H9 (cell line): ENCODE measurements at regions not wholly inside any gene's neighbourhood (a gene's known extent, or its start where the extent isn't known, plus 50 kb on each side); places are given as distances from the start of the nearest gene placed in this dataset.

ENCODE experiments used
- DNase-seq: peaks from one replicate; pipeline ENCODE4 v3.0.0-alpha.2; 2017
- H2AFZ ChIP-seq: one replicate; pipeline ENCODE4 v1.6.1; 2013; ENCODE audit warnings: mild to moderate bottlenecking, low read length, control low read depth, moderate library complexity
- H2AK5ac ChIP-seq: 2 replicates; pipeline ENCODE4 v1.6.1; 2013; ENCODE audit warnings: low read length, control low read depth, mixed read lengths; ENCODE audit not compliant: insufficient read length
- H2BK120ac ChIP-seq: one replicate; pipeline ENCODE4 v1.6.1; 2013; ENCODE audit warnings: low read depth, mild to moderate bottlenecking, low read length, control low read depth, inconsistent platforms; ENCODE audit not compliant: poor library complexity, severe bottlenecking
- H2BK12ac ChIP-seq: 2 replicates; pipeline ENCODE4 v1.6.1; 2013; ENCODE audit warnings: low read length, control low read depth, mixed read lengths, low read depth; ENCODE audit not compliant: insufficient read length
- H2BK15ac ChIP-seq: 2 replicates; pipeline ENCODE4 v1.6.1; 2013; ENCODE audit warnings: low read depth, low read length, control low read depth
- H2BK20ac ChIP-seq: one replicate; pipeline ENCODE4 v1.6.1; 2013; ENCODE audit warnings: low read depth, mild to moderate bottlenecking, low read length, control low read depth, inconsistent platforms; ENCODE audit not compliant: poor library complexity, severe bottlenecking
- H2BK5ac ChIP-seq: 2 replicates; pipeline ENCODE4 v1.6.1; 2013; ENCODE audit warnings: low read length, control low read depth, mixed read lengths; ENCODE audit not compliant: insufficient read length
- H3K14ac ChIP-seq: 2 replicates; pipeline ENCODE4 v1.6.1; 2013; ENCODE audit warnings: low read length, control low read depth; ENCODE audit not compliant: insufficient read depth
- H3K18ac ChIP-seq: 2 replicates; pipeline ENCODE4 v1.6.1; 2013; ENCODE audit warnings: low read depth, mild to moderate bottlenecking, mixed read lengths, low read length, control low read depth; ENCODE audit not compliant: insufficient read length
- H3K23ac ChIP-seq: 2 replicates; pipeline ENCODE4 v1.6.1; 2013; ENCODE audit warnings: low read length, control low read depth, mixed read lengths, low read depth; ENCODE audit not compliant: insufficient read length
- H3K23me2 ChIP-seq: 2 replicates; pipeline ENCODE4 v1.6.1; 2013; ENCODE audit warnings: low read depth, mild to moderate bottlenecking, mixed read lengths, low read length, control low read depth; ENCODE audit not compliant: insufficient read length, poor library complexity, severe bottlenecking
- H3K27ac ChIP-seq: 2 replicates; pipeline ENCODE4 v1.5.1; 2013; ENCODE audit warnings: low read length, control low read depth, mixed read lengths, low read depth; ENCODE audit not compliant: insufficient read length
- H3K27me3 ChIP-seq: 2 replicates; pipeline ENCODE4 v1.6.1; 2013; ENCODE audit warnings: low read length, control low read depth, inconsistent platforms; ENCODE audit not compliant: insufficient read depth
- H3K4ac ChIP-seq: 2 replicates; pipeline ENCODE4 v1.6.1; 2013; ENCODE audit warnings: low read depth, mild to moderate bottlenecking, control low read depth, inconsistent platforms, low read length, moderate library complexity
- H3K4me1 ChIP-seq: 2 replicates; pipeline ENCODE4 v1.6.1; 2013; ENCODE audit warnings: low read length, control low read depth, inconsistent platforms; ENCODE audit not compliant: insufficient read depth
- H3K4me2 ChIP-seq: 2 replicates; pipeline ENCODE4 v1.6.1; 2013; ENCODE audit warnings: low read length, control low read depth, mixed read lengths; ENCODE audit not compliant: insufficient read length, insufficient read depth
- H3K56ac ChIP-seq: 2 replicates; pipeline ENCODE4 v1.6.1; 2013; ENCODE audit warnings: low read depth, mild to moderate bottlenecking, mixed read lengths, low read length, control low read depth; ENCODE audit not compliant: insufficient read length
- H3K79me1 ChIP-seq: 2 replicates; pipeline ENCODE4 v1.6.1; 2013; ENCODE audit warnings: low read depth, mild to moderate bottlenecking, moderate library complexity, low read length, control low read depth, inconsistent platforms; ENCODE audit not compliant: insufficient read depth, poor library complexity, severe bottlenecking
- H3K79me2 ChIP-seq: 2 replicates; pipeline ENCODE4 v1.6.1; 2013; ENCODE audit warnings: low read length, control low read depth, inconsistent platforms; ENCODE audit not compliant: insufficient read depth
- H3K9ac ChIP-seq: 2 replicates; pipeline ENCODE4 v1.6.1; 2013; ENCODE audit warnings: low read length, control low read depth, mixed read lengths; ENCODE audit not compliant: insufficient read length; ENCODE audit errors: extremely low read depth
- H3K9me3 ChIP-seq: one replicate; pipeline ENCODE4 v1.6.1; 2013; ENCODE audit warnings: low read depth, low read length, inconsistent platforms; ENCODE audit not compliant: control insufficient read depth
- H3T11ph ChIP-seq: one replicate; pipeline ENCODE4 v1.6.1; 2013; ENCODE audit warnings: mild to moderate bottlenecking, low read length, control low read depth, inconsistent platforms
- H4K20me1 ChIP-seq: one replicate; pipeline ENCODE4 v1.6.1; 2013; ENCODE audit not compliant: control insufficient read depth, insufficient read length, insufficient read depth
- H4K5ac ChIP-seq: 2 replicates; pipeline ENCODE4 v1.6.1; 2013; ENCODE audit warnings: low read depth, mild to moderate bottlenecking, mixed read lengths, low read length, control low read depth; ENCODE audit not compliant: insufficient read length
- H4K8ac ChIP-seq: replicated peaks from 2 replicates; pipeline ENCODE4 v1.6.1; 2013; ENCODE audit warnings: low read length, control low read depth, mixed read lengths, low read depth; ENCODE audit not compliant: insufficient read length
- H4K91ac ChIP-seq: 2 replicates; pipeline ENCODE4 v1.6.1; 2013; ENCODE audit warnings: low read depth, mild to moderate bottlenecking, moderate library complexity, mixed read lengths, low read length, control low read depth; ENCODE audit not compliant: insufficient read length
- H3K27ac Mint-ChIP-seq, 3 experiments: 2 replicates in 2 of 3; 3 replicates in 1 of 3; pipeline ENCODE4 v1.8.0; 2020 to 2021; ENCODE audit warnings: mixed read lengths in 3 of 3, mild to moderate bottlenecking in 1 of 3, moderate library complexity in 1 of 3
- H3K27me3 Mint-ChIP-seq: 2 replicates; pipeline ENCODE4 v1.8.0; 2021; ENCODE audit warnings: low read depth, mild to moderate bottlenecking, moderate library complexity, mixed read lengths
- H3K36me3 Mint-ChIP-seq, 3 experiments: 2 replicates in 2 of 3; 3 replicates in 1 of 3; pipeline ENCODE4 v1.8.0; 2020 to 2021; ENCODE audit warnings: low read depth in 3 of 3, mixed read lengths in 3 of 3; ENCODE audit not compliant: insufficient read depth in 1 of 3
- H3K4me1 Mint-ChIP-seq, 2 experiments: 2 replicates each; pipeline ENCODE4 v1.8.0; 2020; ENCODE audit warnings: mixed read lengths in 2 of 2
- H3K4me3 Mint-ChIP-seq, 2 experiments: 2 replicates in 1 of 2; 3 replicates in 1 of 2; pipeline ENCODE4 v1.8.0; 2020 to 2021; ENCODE audit warnings: mild to moderate bottlenecking in 2 of 2, mixed read lengths in 2 of 2, moderate library complexity in 1 of 2
- H3K9me3 Mint-ChIP-seq, 2 experiments: 2 replicates in 1 of 2; 3 replicates in 1 of 2; pipeline ENCODE4 v1.8.0; 2020; ENCODE audit warnings: mild to moderate bottlenecking in 2 of 2, mixed read lengths in 2 of 2, moderate library complexity in 1 of 2
- TF ChIP-seq, protein P1 (sequence below): fragments of 200-600 bp; sonication (generic); conservative IDR thresholded peaks from 3 replicates; pipeline ENCODE4 v1.8.0; 2021; ENCODE audit warnings: antibody characterized with exemption, mild to moderate bottlenecking

DNA sequence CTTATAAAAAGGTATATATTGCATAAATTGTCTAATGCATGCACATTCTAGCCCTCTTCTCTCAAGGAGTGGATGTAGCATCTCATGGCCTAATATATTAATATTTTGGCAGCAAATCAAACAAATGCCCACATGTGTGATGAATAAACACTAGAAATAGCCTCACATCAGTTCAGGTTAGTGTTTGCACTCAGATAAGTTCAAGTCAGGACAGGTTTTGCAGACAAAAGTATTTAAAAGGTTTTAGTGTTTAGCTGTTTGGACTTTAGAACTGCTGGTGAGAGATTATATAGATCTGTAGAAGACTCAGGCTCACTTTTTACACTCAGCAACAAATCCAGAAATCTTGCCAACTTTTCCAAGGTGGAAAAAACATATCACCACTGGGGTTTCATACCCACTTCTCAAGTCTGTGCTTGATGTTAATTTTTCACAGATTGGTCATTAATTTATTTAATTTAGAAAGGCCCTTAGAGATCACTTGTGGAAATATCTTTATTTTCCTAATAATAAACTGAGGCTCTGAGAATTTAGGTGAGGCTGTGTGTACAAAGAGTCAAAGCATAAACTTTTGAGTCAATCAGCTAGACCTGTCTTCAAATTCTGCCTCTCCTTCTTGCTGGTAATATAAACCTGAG is 362.6 kb downstream of the GASK1B start:
- Histone ChIP-seq H3K4me2 (no peak overlapping the region), H3K18ac (no peak overlapping the region), H4K91ac (no peak overlapping the region), H3K23me2 (no peaks in the 10 kb centered on the region), H2BK5ac (no peak overlapping the region), H2AK5ac (no peak overlapping the region), H3K4me1 (no peaks in the 10 kb centered on the region), H2BK120ac (no peak overlapping the region), H3K56ac (no peak overlapping the region), H3K9ac (no peak overlapping the region), H3T11ph (no peak overlapping the region), H3K14ac (no peak overlapping the region), H3K27ac (no peak overlapping the region), H2BK12ac (no peak overlapping the region), H3K4ac (no peak overlapping the region), H3K79me2 (no peaks in the 10 kb centered on the region), H4K5ac (no peak overlapping the region), H2BK15ac (no peak overlapping the region), H4K8ac (no peak overlapping the region), H3K9me3 (no peaks in the 10 kb centered on the region), H3K27me3 (no peaks in the 10 kb centered on the region), H2BK20ac (no peak overlapping the region), H3K23ac (no peak overlapping the region), H4K20me1 (no peaks in the 10 kb centered on the region), H3K79me1 (no peaks in the 10 kb centered on the region), H2AFZ (no peak overlapping the region)
- Mint-ChIP-seq H3K27me3 (no peaks in the 10 kb centered on the region), H3K36me3 (peaks cover 0 to 9% (median 0%) of the 10 kb centered on the region in 3 experiments; a peak in 2 of 7 replicates), H3K4me1 (0 out of 4 replicates have a peak, but pooled peaks cover 0 to 2% of the 10 kb centered on the region in 2 experiments), H3K27ac (no peak overlapping the region), H3K9me3 (peaks cover 7 to 9% of the 10 kb centered on the region in 2 experiments; a peak in 4 of 5 replicates), H3K4me3 (no peak overlapping the region)
- TF ChIP-seq, protein P1, sequence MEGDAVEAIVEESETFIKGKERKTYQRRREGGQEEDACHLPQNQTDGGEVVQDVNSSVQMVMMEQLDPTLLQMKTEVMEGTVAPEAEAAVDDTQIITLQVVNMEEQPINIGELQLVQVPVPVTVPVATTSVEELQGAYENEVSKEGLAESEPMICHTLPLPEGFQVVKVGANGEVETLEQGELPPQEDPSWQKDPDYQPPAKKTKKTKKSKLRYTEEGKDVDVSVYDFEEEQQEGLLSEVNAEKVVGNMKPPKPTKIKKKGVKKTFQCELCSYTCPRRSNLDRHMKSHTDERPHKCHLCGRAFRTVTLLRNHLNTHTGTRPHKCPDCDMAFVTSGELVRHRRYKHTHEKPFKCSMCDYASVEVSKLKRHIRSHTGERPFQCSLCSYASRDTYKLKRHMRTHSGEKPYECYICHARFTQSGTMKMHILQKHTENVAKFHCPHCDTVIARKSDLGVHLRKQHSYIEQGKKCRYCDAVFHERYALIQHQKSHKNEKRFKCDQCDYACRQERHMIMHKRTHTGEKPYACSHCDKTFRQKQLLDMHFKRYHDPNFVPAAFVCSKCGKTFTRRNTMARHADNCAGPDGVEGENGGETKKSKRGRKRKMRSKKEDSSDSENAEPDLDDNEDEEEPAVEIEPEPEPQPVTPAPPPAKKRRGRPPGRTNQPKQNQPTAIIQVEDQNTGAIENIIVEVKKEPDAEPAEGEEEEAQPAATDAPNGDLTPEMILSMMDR, result no peak
- no peak for DNase-seq
